GM06990 (cell line): ENCODE measurements at regions not wholly inside any gene's neighbourhood (a gene's known extent, or its start where the extent isn't known, plus 50 kb on each side); places are given as distances from the start of the nearest gene placed in this dataset.

Experiments used
- DNase-seq: peaks from one replicate; pipeline ENCODE4 v3.0.0-alpha.2; 2011; ENCODE audit not compliant: insufficient read length; ENCODE audit errors: extremely low read depth
- H3K27me3 ChIP-seq: replicated peaks from 2 replicates; pipeline ENCODE4 v1.6.0; 2011; ENCODE audit warnings: low read length; ENCODE audit not compliant: control insufficient read depth, insufficient read depth
- H3K36me3 ChIP-seq: 2 replicates; pipeline ENCODE4 v1.5.1; 2011; ENCODE audit warnings: low read length; ENCODE audit not compliant: control insufficient read depth, insufficient read depth
- H3K4me3 ChIP-seq: replicated peaks from 2 replicates; pipeline ENCODE4 v1.5.1; 2011; ENCODE audit warnings: low read depth, mild to moderate bottlenecking, control low read depth, low read length
- TF ChIP-seq, protein P1 (sequence below): IDR thresholded peaks from 2 replicates; pipeline ENCODE4 v1.5.1; 2011; ENCODE audit warnings: low read length, control low read depth, mild to moderate bottlenecking, inconsistent platforms; ENCODE audit not compliant: insufficient read depth, poor library complexity, severe bottlenecking

DNA sequence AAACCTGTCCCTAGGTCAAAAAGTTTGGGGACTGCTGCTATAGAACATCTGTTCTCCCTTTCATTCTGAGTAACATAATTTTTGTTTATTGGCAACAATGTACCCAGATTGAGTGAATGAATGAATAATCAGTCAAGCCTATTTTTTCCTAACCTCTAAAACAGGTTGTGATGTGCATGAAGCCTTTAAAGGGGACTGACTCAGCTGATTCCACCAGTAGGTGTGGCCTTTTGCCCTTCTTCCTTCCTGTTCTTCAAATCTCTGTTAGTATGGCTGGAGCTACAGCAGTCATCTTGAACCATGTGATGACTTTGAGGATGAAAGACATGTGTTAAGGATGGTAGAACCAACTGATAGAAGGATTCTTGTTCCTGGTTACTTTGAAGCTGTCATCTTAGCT lies 476.1 kb downstream of the NUF2 start:
- Histone ChIP-seq H3K27me3 (no peaks in the 10 kb centered on the region), H3K36me3 (no peaks in the 10 kb centered on the region), H3K4me3 (no peak overlapping the region)
- TF ChIP-seq, protein P1, sequence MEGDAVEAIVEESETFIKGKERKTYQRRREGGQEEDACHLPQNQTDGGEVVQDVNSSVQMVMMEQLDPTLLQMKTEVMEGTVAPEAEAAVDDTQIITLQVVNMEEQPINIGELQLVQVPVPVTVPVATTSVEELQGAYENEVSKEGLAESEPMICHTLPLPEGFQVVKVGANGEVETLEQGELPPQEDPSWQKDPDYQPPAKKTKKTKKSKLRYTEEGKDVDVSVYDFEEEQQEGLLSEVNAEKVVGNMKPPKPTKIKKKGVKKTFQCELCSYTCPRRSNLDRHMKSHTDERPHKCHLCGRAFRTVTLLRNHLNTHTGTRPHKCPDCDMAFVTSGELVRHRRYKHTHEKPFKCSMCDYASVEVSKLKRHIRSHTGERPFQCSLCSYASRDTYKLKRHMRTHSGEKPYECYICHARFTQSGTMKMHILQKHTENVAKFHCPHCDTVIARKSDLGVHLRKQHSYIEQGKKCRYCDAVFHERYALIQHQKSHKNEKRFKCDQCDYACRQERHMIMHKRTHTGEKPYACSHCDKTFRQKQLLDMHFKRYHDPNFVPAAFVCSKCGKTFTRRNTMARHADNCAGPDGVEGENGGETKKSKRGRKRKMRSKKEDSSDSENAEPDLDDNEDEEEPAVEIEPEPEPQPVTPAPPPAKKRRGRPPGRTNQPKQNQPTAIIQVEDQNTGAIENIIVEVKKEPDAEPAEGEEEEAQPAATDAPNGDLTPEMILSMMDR: no peak
- no peak for DNase-seq

DNA sequence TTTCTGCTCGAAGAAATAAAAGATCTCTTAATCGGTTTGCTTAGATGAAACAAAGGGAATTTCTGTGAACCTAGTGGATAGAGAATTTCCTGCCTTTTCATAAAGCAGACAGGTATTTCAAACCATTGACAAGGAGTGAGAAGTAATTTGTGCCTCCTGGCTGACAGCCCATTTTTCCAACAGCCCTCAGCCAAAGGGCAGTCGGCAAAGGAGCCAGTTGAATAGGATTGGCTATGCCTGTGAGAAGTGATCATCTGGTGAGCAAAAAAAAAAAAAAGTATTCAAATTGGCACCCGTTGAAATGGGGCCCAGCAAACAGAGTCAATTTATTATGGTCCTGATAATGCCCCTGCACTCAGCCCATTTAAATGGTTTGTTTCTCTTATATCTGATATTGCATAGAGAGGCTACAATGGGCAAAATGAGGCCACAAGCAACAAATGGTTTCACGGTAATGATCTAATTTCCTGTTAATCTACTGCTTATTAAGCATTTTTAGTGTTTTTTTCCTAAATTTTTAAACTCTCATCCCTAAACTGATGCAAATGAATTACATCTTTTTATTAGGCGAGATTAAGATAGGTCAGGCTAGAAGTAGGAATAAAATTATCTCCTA lies 477.5 kb downstream of the NUF2 start:
- H3K27me3 ChIP-seq: no peaks in the 10 kb centered on the region

DNA sequence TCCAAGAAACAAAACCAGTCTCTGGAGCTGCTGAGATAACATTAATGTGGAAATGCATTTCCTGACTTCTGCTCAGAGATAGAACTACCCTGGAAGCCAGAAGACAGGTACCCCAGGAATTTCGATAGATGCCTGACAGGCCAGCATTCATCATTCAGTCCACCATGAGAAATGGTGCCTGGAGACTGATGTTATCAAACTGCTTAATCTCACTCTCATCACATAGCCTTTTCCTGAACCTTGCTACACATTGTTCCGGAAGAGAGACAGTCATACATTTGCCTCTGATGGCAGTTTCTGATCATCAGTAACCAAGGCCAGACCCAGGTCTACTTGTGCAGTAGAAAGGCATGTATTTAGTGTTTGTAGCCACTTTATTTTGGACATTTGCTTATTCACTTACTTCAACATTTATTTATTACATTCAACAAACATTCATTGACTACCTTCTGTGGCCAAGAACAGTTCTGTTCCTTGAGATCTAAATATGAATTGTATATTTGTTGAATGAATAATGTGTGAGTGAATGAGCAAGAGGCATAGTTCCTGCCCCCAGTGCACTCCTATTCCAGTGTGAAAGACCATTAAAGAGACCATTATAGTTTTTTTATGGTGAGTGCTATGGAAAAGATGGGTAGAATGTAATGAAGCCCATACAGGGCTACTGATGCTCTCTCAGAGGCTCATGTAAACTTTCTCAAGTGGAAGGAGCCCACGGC lies 485.7 kb downstream of the NUF2 start:
- TF ChIP-seq, protein P1: no peak
- Histone ChIP-seq H3K27me3 (peaks cover 2% of the 10 kb centered on the region), H3K36me3 (no peaks in the 10 kb centered on the region), H3K4me3 (no peak overlapping the region)
- no peak for DNase-seq

More for the DNA sequence above, 477.5 kb downstream of the NUF2 start:
- no peak overlapping the region for H3K4me3 ChIP-seq
- TF ChIP-seq, protein P1: no peak
- no peaks in the 10 kb centered on the region for H3K36me3 ChIP-seq
- DNase-seq: no peak

DNA sequence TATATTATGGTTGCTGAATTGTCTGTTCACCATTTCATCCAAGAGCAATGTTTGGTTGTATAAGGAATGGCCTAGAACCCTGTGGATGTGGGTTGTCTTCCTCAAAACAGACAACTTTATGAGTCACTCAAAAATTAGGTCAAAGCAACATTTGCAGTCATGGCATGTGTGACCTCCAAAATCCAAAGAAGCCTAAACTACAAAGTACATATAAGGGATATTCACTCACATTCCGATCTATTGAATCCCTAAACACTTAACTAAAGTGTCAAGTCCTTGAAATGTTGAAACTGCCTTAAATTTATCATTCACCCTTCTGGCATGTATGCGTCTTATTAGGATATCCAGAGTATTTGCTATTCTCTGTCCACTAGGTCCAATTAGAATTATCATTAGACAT lies 491.5 kb downstream of the NUF2 start:
- TF ChIP-seq, protein P1: no peak
- Histone ChIP-seq H3K36me3 (no peaks in the 10 kb centered on the region), H3K27me3 (no peaks in the 10 kb centered on the region), H3K4me3 (no peak overlapping the region)
- no peak for DNase-seq

DNA sequence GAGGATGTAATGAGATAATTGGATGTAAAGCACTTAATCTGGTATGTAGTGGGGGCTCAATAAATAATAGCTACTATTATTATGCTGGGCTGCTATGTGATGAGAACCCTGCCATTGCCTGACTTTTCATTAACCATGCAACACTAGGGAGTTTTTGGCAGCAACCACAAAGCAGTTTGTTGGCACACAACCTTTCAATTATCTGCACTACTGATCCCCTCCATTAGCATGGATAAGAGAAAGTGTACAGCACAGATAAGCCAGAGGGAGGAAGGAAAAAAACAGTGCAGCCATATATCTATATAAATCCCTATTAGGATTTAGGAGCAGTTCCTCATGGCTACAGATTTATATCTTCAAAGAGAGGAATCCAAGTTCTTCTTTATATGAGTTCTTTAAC lies 498.5 kb downstream of the NUF2 start:
- Histone ChIP-seq H3K27me3 (no peaks in the 10 kb centered on the region), H3K4me3 (no peak overlapping the region), H3K36me3 (no peaks in the 10 kb centered on the region)
- TF ChIP-seq, protein P1: no peak
- DNase-seq: no peak
